GM18520 (cell line): ENCODE measurements at regions not wholly inside any gene's neighbourhood (a gene's known extent, or its start where the extent isn't known, plus 50 kb on each side); places are given as distances from the start of the nearest gene placed in this dataset.

Source experiments
- ATAC-seq: cut with Tn5 transposase; IDR thresholded peaks from one replicate; pipeline ENCODE4 v1.9.1; 2021; ENCODE audit not compliant: unreplicated experiment

GRCh38 chr1:185515696-185516095 is 198.7 kb upstream of the IVNS1ABP start:
- no peak for ATAC-seq

DNA sequence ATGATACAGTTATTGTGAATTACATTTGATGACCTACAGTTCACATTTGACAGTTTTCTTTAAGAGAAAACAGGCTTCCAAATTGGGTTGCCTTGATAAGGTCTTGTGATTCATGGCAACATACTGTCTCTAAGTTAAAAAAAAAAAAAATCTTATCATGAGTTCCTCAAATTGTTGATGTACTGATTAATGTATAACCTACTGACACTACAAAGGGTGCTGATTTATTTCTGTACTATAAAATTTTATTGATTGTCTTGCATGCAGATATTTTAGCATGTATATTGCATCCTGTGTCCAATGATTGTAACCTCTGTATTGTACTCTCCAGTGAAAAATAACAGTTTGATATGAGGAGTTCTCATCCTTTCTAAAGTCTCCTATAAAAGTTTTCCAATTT is 197.3 kb upstream of the IVNS1ABP start:
- no peak for ATAC-seq

- no peak for ATAC-seq
Observed at GRCh38 chr1:185512442-185512841, 195.4 kb upstream of the IVNS1ABP start.

GRCh38 chr1:185501099-185501498 is 184.1 kb upstream of the IVNS1ABP start:
- no peak for ATAC-seq

DNA sequence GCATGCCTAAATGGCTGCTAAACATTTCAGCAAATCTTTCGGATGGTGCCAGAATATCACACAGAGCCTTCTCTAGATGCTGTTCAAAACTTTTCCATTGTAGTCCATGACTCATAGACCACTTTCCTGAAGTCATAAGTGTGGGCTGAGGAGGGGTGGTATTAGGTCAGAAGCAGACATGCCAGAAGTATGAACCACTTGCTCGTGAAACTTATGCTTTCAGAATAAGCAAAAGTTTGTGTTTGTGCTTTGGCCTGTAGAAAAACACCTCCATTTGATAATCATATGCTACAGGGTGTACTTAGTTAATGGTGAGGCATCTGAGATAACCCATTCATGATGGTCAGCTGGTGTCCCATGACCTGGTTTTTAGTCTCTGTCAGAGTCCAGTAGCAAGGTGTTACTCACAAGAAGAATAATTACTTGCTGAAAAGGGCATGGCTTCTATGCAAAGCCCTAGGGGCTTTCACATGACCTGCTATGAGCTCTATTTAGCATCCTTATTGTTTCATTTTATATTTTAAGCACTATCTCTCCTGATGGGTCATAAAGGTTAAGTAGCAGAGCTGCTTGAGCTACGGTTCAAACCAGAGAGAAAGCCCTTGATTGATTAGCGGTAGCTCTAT is 183.1 kb upstream of the IVNS1ABP start:
- ATAC-seq, result no peak

GRCh38 chr1:185498207-185498606 is 181.2 kb upstream of the IVNS1ABP start:
- no peak for ATAC-seq

- no peak for ATAC-seq
Observed at GRCh38 chr1:185497177-185497576, 180.1 kb upstream of the IVNS1ABP start.

GRCh38 chr1:185495898-185496297 is 178.9 kb upstream of the IVNS1ABP start:
- no peak for ATAC-seq

DNA sequence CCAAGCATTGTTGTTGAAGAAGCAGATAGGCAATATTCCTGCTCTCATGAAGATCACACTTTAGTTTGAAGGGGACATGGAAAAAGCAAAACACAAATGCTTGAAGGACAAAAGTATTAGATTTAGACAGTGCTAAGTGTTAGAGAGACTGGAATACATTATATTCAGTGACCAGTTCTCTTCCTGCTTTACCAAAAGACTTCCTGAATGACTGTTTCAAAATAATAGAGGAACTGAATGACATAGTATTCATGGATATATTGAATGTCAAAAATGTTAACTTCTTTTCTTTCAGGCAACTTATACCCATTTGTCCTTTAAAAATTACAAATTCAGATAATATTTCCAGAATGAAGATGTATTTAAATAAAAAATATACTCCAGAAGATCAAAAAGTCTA is 178.0 kb upstream of the IVNS1ABP start:
- ATAC-seq, result no peak

GRCh38 chr1:185492089-185492825 is 175.2 kb upstream of the IVNS1ABP start:
- no peak for ATAC-seq

GRCh38 chr1:185491604-185492003 is 174.6 kb upstream of the IVNS1ABP start:
- ATAC-seq, result no peak

- ATAC-seq, result no peak
Observed at GRCh38 chr1:185490924-185491323, 173.9 kb upstream of the IVNS1ABP start.

DNA sequence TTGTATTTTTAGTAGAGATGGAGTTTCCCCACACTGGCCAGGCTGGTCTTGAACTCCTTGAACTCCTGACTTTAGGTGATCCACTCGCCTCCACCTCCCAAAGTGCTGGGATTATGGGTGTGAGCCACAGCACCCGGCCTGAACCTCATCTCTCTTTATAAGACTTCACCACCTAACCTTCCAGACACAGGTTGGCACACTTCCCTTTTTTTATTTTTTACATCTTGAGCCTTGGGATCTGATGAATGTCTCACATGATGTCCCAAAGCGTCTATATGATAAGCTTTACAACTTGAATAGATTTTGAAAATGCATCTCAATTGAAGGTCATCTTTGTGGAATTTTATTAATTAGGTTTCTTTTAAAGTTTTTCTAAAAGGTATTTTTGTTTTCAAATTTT is 172.4 kb upstream of the IVNS1ABP start:
- no peak for ATAC-seq

GRCh38 chr1:185488808-185489207 is 171.8 kb upstream of the IVNS1ABP start:
- no peak for ATAC-seq

- no peak for ATAC-seq
Observed at GRCh38 chr1:185487936-185488335, 170.9 kb upstream of the IVNS1ABP start.

- ATAC-seq, result no peak
Observed at GRCh38 chr1:185487026-185487425, 170.0 kb upstream of the IVNS1ABP start.

DNA sequence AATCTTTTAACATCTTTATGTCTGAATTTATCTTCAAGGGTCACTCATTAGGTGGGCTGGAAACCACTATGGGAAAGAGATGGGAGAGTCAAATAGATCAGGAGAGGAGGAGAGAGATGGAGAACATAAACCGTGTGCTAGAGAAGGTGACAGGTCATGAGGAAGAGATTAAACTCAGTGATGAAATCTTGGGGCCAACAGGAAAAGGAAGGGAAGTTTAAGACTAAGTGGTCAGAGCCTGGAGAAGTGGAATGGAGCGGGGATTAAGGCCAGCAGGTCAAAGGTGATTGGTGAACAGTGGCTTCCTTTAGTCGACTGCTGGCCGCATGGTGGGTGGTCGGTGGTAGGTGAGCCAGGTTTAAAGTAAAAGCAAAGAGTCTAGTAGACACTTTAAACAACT is 169.3 kb upstream of the IVNS1ABP start:
- ATAC-seq, result no peak

DNA sequence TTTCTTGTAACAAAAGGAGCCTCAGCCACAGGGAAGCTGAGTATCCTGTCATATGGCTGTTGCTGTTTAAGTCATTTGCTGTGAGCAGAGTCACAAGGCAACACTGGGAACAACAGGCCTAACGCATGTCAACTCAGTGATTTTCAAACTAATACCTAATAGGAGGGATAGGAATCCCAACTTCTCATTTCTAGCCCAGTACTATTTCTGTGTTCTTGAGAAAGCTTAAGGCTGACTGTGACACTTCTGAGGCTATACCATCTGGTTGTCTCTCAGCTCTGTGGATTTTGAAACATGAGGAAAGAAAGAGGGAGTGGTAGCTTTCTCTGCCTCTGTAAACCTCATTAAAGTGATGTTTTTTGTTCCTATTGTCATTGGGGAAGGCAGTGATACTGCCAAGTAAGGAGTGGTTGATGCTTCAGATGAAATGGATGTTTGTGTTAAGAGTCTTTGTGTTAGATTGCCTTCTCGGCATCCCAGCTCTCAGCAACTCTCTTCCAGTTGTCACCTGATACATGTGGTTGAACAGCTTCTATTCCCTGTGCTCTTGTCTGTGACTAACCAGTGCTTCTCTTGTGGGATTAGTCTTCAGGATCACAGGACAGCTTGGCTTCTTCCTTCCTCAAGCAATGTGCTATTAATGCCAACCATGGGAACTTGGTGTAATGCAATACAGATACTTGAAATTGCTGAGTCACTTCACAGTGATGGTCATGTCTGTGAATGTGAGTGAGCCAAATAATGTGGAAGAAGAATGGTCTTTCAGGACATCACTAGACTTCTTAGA is 166.8 kb upstream of the IVNS1ABP start:
- ATAC-seq, result no peak

DNA sequence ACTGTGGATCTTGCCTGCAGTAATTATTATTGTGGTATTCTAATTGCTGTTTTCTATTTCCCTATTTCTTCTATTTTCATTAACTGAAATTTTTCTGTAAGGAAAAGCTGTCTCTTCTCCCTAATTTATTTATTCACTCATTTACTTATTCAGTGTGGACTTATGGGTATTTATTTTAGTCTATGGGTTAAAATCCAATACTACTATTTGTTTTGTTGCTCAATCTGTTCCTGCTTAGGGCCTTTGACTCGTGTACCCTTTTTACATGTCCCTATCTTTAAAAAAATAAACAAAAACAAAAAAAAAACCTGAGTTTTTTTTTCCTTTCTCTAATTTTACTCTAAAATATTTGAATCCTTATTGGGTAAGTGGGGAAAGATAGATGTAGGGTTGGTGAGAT is 166.2 kb upstream of the IVNS1ABP start:
- ATAC-seq, result no peak

GRCh38 chr1:185480545-185480944 is 163.5 kb upstream of the IVNS1ABP start:
- no peak for ATAC-seq

GRCh38 chr1:185479796-185480195 is 162.8 kb upstream of the IVNS1ABP start:
- ATAC-seq, result no peak

DNA sequence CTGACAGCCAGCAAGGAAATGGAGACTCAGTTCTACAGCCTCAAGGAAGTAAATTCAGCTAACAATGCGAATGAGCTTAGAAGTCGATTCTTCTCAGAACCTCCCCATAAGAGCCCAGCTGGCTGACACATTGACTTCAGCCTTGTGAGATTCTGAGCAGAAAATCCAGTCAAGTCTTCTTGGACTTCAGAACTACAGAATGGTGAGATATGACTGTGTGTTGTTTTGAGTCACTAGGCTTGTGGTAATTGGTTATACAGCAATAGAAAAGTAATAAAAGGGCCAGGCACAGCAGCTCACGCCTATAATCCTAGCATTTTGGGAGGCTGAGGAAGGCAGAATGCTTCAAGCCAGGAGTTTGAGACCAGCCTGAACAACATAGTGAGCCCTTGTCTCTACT is 161.8 kb upstream of the IVNS1ABP start:
- ATAC-seq, result no peak
